DND-41 (cell line): ENCODE measurements at regions not wholly inside any gene's neighbourhood (a gene's known extent, or its start where the extent isn't known, plus 50 kb on each side); places are given as distances from the start of the nearest gene placed in this dataset.
"Not testable (repeated sequence)": the region's sequence is repeated elsewhere in the genome, so short reads cannot be mapped to it uniquely, and the experiment has no call there.

ENCODE experiments used
- CTCF ChIP-seq: IDR thresholded peaks from 2 replicates; pipeline ENCODE4 v1.5.1; 2012; ENCODE audit warnings: borderline replicate concordance, low read length, moderate library complexity, mild to moderate bottlenecking; ENCODE audit not compliant: poor library complexity, severe bottlenecking; ENCODE audit errors: extremely low read depth
- EZH2 ChIP-seq: IDR thresholded peaks from 3 replicates; pipeline ENCODE4 v1.6.1; 2012; ENCODE audit warnings: borderline replicate concordance, low read depth, mild to moderate bottlenecking, moderate library complexity, low read length, inconsistent platforms; ENCODE audit not compliant: severe bottlenecking

DNA sequence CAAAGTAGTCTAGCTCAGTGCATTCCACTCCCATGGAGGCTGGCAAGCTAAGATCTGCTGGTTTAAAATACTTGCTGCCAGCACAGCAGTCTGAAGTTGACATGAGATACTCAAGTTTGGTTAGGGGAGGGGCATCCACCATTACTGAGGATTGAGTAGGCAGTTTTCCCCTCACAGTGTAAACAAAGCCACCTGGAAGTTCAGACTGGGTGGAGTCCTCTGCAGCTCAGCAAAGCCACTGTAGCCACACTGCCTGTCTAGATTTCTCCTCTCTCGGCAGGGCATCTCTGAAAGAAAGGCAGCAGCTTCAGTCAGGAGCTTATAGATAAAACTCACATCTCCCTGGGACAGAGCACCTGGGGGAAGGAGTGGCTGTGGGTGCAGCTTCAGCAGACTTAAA is 377.4 kb upstream of the PRR20A start:
- TF ChIP-seq CTCF, EZH2: not testable (repeated sequence)
